Osteocyte (in vitro differentiated cells): ENCODE measurements at regions not wholly inside any gene's neighbourhood (a gene's known extent, or its start where the extent isn't known, plus 50 kb on each side); places are given as distances from the start of the nearest gene placed in this dataset.

Experiments
- DNase-seq: peaks from one replicate; pipeline ENCODE4 v3.0.0; 2021; ENCODE audit warnings: mixed read lengths; ENCODE audit not compliant: unreplicated experiment; ENCODE audit errors: extremely low spot score
- H3K27ac Mint-ChIP-seq: one replicate; pipeline ENCODE4 v1.8.0; 2021; ENCODE audit warnings: mild to moderate bottlenecking, mixed read lengths; ENCODE audit not compliant: unreplicated experiment
- H3K27me3 Mint-ChIP-seq: one replicate; pipeline ENCODE4 v1.8.0; 2021; ENCODE audit warnings: mixed read lengths; ENCODE audit not compliant: unreplicated experiment
- H3K36me3 Mint-ChIP-seq: one replicate; pipeline ENCODE4 v1.8.0; 2021; ENCODE audit warnings: mixed read lengths; ENCODE audit not compliant: unreplicated experiment
- H3K4me1 Mint-ChIP-seq: one replicate; pipeline ENCODE4 v1.8.0; 2021; ENCODE audit warnings: mixed read lengths; ENCODE audit not compliant: unreplicated experiment
- H3K4me3 Mint-ChIP-seq: one replicate; pipeline ENCODE4 v1.8.0; 2021; ENCODE audit warnings: mild to moderate bottlenecking, moderate library complexity, mixed read lengths; ENCODE audit not compliant: unreplicated experiment
- H3K9me3 Mint-ChIP-seq: one replicate; pipeline ENCODE4 v1.8.0; 2021; ENCODE audit warnings: mixed read lengths; ENCODE audit not compliant: unreplicated experiment
- TF ChIP-seq, protein P1 (sequence below): fragments of 200-600 bp; sonication (generic); IDR thresholded peaks from 2 replicates; pipeline ENCODE4 v1.5.0; 2021; ENCODE audit warnings: antibody characterized with exemption, mild to moderate bottlenecking, moderate library complexity

DNA sequence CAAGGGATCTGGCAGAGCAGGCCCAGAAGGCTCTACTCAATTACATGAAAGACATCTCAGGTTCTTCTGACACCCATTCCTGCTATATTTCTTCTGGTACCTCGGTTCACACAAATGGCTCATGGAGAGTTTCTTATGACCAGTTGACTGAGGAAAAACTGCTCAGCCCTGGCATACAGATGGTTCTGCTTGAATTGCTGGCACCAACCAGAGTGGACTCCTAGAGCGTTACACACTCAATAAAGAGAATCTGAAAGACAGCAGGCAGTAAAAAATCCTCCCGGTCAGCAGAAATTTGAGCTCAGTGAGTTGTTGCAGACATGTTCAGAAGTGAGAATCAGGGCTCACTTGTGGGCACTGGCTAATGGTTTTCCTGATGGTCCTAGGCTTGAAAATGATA, 434.4 kb downstream of the TCERG1L start:
- TF ChIP-seq, protein P1, sequence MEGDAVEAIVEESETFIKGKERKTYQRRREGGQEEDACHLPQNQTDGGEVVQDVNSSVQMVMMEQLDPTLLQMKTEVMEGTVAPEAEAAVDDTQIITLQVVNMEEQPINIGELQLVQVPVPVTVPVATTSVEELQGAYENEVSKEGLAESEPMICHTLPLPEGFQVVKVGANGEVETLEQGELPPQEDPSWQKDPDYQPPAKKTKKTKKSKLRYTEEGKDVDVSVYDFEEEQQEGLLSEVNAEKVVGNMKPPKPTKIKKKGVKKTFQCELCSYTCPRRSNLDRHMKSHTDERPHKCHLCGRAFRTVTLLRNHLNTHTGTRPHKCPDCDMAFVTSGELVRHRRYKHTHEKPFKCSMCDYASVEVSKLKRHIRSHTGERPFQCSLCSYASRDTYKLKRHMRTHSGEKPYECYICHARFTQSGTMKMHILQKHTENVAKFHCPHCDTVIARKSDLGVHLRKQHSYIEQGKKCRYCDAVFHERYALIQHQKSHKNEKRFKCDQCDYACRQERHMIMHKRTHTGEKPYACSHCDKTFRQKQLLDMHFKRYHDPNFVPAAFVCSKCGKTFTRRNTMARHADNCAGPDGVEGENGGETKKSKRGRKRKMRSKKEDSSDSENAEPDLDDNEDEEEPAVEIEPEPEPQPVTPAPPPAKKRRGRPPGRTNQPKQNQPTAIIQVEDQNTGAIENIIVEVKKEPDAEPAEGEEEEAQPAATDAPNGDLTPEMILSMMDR, result no peak
- H3K27ac Mint-ChIP-seq, result no peak overlapping the region
- H3K36me3 Mint-ChIP-seq, result no peaks in the 10 kb centered on the region
- no peaks in the 10 kb centered on the region for H3K27me3 Mint-ChIP-seq
- no peak for DNase-seq
- H3K9me3 Mint-ChIP-seq, result peaks cover 54% of the 10 kb centered on the region
- no peak overlapping the region for H3K4me3 Mint-ChIP-seq
- H3K4me1 Mint-ChIP-seq, result no peaks in the 10 kb centered on the region

DNA sequence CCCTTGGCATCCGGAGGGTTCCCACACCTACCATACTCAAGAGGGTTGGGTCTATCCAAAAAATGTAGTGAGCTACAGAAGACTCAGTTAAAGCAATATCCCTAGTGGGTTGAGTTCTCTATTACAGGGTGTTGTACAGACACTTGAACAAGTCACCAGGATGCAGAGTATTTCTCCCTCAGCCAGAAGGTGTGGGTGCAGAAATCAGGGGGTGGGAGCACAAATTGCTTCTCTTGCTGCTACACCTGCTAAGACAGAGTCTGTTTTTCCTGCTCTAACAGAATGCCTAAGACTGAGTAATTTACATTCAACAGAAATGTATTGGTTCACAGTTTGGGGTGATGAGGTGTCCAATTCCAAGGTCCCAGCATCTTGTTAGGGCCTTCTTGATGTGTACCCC, 433.4 kb downstream of the TCERG1L start:
- no peaks in the 10 kb centered on the region for H3K36me3 Mint-ChIP-seq
- no peaks in the 10 kb centered on the region for H3K4me1 Mint-ChIP-seq
- H3K4me3 Mint-ChIP-seq, result no peak overlapping the region
- DNase-seq, result no peak
- H3K27ac Mint-ChIP-seq, result no peak overlapping the region
- peaks cover 58% of the 10 kb centered on the region for H3K9me3 Mint-ChIP-seq
- no peaks in the 10 kb centered on the region for H3K27me3 Mint-ChIP-seq
- TF ChIP-seq, protein P1, result no peak

DNA sequence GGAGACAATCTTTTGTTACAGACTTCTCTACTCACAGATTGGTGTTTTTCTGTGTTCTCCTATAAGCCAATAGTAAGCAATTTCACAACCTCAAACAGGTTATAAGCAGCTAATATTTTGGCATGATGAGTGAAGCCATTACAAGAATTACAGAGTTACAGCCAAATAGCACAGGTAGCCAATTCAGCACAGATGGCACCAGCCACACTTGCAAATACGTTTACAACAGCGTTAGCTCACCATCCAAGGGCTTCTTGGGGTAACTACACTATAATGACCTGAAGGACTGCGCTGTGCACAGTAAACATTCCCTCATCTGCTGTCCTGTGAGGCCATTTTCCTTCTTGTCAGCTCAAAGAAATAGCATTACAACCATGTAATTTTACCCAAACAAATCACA, 428.6 kb downstream of the TCERG1L start:
- Mint-ChIP-seq H3K36me3 (no peaks in the 10 kb centered on the region), H3K27ac (no peak overlapping the region), H3K27me3 (no peaks in the 10 kb centered on the region), H3K9me3 (peaks cover 47% of the 10 kb centered on the region), H3K4me3 (no peak overlapping the region), H3K4me1 (no peaks in the 10 kb centered on the region)
- no peak for DNase-seq
- TF ChIP-seq, protein P1, result no peak

DNA sequence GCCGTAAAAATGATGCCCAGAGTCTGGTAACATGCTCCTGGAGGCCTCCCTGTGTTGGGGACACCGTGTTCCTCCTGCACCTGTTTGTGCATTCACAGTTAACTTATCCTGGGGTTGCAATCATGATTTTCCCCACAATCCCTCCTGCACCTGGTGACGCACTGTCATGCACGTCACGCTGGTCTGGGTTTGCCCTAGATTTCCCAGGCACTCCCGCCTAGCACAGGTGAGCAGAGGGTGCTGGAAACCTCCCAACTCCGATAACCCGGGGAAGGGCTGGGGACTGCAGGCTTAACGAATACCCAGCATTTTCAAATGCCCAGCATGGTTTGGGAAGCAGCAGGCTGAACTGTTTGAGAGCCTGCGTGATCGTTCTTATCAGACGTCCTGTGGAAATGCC, 427.1 kb downstream of the TCERG1L start:
- TF ChIP-seq, protein P1, result no peak
- H3K27me3 Mint-ChIP-seq, result no peaks in the 10 kb centered on the region
- no peak overlapping the region for H3K4me3 Mint-ChIP-seq
- H3K36me3 Mint-ChIP-seq, result no peaks in the 10 kb centered on the region
- no peaks in the 10 kb centered on the region for H3K4me1 Mint-ChIP-seq
- H3K9me3 Mint-ChIP-seq, result peaks cover 38% of the 10 kb centered on the region
- DNase-seq, result no peak
- no peak overlapping the region for H3K27ac Mint-ChIP-seq

DNA sequence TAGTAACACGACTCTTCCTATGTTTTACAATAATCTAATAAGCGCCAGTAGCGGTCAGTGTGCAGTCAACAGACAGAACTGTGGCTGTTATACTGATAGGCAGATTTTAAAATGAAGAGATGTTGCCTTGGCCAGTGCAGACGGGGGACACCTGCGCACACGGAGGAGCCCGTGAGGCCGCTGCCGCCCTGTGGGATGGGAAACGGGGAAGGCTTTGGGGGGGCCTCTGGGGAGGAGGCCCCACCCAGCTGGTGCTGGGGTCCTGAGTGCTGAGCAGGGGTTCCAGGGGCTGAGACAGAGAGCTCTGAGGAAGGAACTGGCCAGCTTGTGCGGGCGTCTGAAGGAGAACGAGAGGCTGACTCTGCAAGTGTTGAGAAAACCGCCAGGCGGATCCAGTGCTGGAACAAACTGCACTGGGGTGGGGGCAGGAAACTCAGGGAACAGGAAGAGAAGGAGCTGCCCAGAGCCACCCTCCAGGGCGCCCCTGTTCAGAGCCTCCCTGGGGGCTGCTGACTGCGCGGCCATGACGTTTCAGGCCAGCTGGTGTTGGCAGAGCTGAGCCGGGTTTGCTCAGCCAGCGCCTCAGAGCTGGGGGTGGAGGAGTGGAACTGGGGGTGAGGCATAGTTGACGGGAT, 426.4 kb downstream of the TCERG1L start:
- H3K4me1 Mint-ChIP-seq, result no peaks in the 10 kb centered on the region
- no peak overlapping the region for H3K4me3 Mint-ChIP-seq
- H3K27me3 Mint-ChIP-seq, result no peaks in the 10 kb centered on the region
- peaks cover 38% of the 10 kb centered on the region for H3K9me3 Mint-ChIP-seq
- H3K27ac Mint-ChIP-seq, result no peak overlapping the region
- DNase-seq, result no peak
- TF ChIP-seq, protein P1, result no peak
- no peaks in the 10 kb centered on the region for H3K36me3 Mint-ChIP-seq
